A549 (cell line): ENCODE measurements at regions not wholly inside any gene's neighbourhood (a gene's known extent, or its start where the extent isn't known, plus 50 kb on each side); places are given as distances from the start of the nearest gene placed in this dataset.
A peak's percentile ranks its signal among the peaks of the same experiment; 100 is the strongest.

ENCODE experiments used
- ATAC-seq, 2 experiments: fragments of 200-7000 bp in 1 of 2; fragments of >200 bp in 1 of 2; cut with Nextera tagmentation in 1 of 2; cut with Tn5 transposase in 1 of 2; 3 replicates each; pipeline versions ENCODE4 v1.8.0 to v1.9.1; 2018 to 2020; ENCODE audit warnings: mild to moderate bottlenecking in 1 of 2, moderate library complexity in 1 of 2
- CTCF ChIA-PET: fragments of 300-600 bp; sonication (Branson Sonifier 250); formaldehyde crosslinking; extraction: SDS; loops from one replicate; lab custom pipeline; 2021; ENCODE audit warnings: antibody characterized with exemption, inconsistent platforms; lab: Yijun Ruan, JAX
- POLR2A ChIA-PET: fragments of 350-600 bp; formaldehyde crosslinking; extraction: SDS; loops from one replicate; lab custom pipeline; 2021; ENCODE audit warnings: antibody characterized with exemption, inconsistent platforms; lab: Yijun Ruan, JAX
- DNase-seq, 2 experiments: peaks; one replicate each; pipeline versions ENCODE4 v3.0.0 to v3.0.0-alpha.2; 2011 to 2016; ENCODE audit warnings: low read depth in 1 of 2, low spot score in 1 of 2
- FAIRE-seq: peaks from 2 replicates; lab custom pipeline; 2011; peaks lifted over from hg19 to GRCh38; lab: Jason Lieb, UNC
- H3K27ac ChIP-seq, 2 experiments: fragments of >200 bp; sonication (Bioruptor Twin); formaldehyde crosslinking; 3 replicates each; pipeline ENCODE4 v1.5.1; 2016 to 2017
- H3K4me1 ChIP-seq: fragments of >200 bp; sonication (Bioruptor Twin); formaldehyde crosslinking; 3 replicates; pipeline ENCODE4 v1.6.1; 2016
- H3K4me2 ChIP-seq: fragments of >200 bp; sonication (Bioruptor Twin); formaldehyde crosslinking; 3 replicates; pipeline ENCODE4 v1.6.1; 2016
- H3K4me3 ChIP-seq: fragments of >200 bp; sonication (Bioruptor Twin); formaldehyde crosslinking; 3 replicates; pipeline ENCODE4 v1.5.1; 2016
- H3K9me3 ChIP-seq: fragments of >200 bp; sonication (Bioruptor Twin); formaldehyde crosslinking; 3 replicates; pipeline ENCODE4 v1.6.1; 2016
- BCL3 ChIP-seq: fragments of >200 bp; sonication (Bioruptor Twin); formaldehyde crosslinking; IDR thresholded peaks from 3 replicates; pipeline ENCODE4 v1.6.1; 2016
- BHLHE40 ChIP-seq: IDR thresholded peaks from 2 replicates; pipeline ENCODE4 v1.6.1; 2012; ENCODE audit warnings: low read depth, low read length, inconsistent platforms
- CHD2 ChIP-seq: fragments of 150-350 bp; IDR thresholded peaks from 2 replicates; pipeline ENCODE4 v1.6.1; 2014; ENCODE audit warnings: low read length; ENCODE audit not compliant: partially characterized antibody
- EHF ChIP-seq: fragments of 250-450 bp; sonication (Bioruptor Pico); IDR thresholded peaks from 2 replicates; pipeline ENCODE4 v1.5.0; 2020; ENCODE audit warnings: mild to moderate bottlenecking
- EHMT2 ChIP-seq: fragments of 200-600 bp; sonication (generic); IDR thresholded peaks from 2 replicates; pipeline ENCODE4 v1.6.1; 2016; ENCODE audit warnings: antibody characterized with exemption, low read depth, mild to moderate bottlenecking, moderate library complexity
- ELK1 ChIP-seq: fragments of 150-350 bp; IDR thresholded peaks from 2 replicates; pipeline ENCODE4 v1.6.1; 2014; ENCODE audit warnings: low read depth, mild to moderate bottlenecking, low read length
- FOSB ChIP-seq: fragments of 250-450 bp; sonication (Bioruptor Pico); IDR thresholded peaks from 2 replicates; pipeline ENCODE4 v1.5.0; 2020; ENCODE audit warnings: mild to moderate bottlenecking, moderate library complexity
- HES2 ChIP-seq: fragments of >200 bp; sonication (Bioruptor Twin); formaldehyde crosslinking; IDR thresholded peaks from 2 replicates; pipeline ENCODE4 v1.6.1; 2016
- HEYL ChIP-seq: fragments of 250-450 bp; sonication (Bioruptor Pico); IDR thresholded peaks from 2 replicates; pipeline ENCODE4 v1.8.0; 2021; ENCODE audit warnings: mild to moderate bottlenecking, moderate library complexity
- HOXB13 ChIP-seq: fragments of 250-450 bp; sonication (Bioruptor Pico); IDR thresholded peaks from 2 replicates; pipeline ENCODE4 v1.5.0; 2020; ENCODE audit warnings: low read depth, mild to moderate bottlenecking, moderate library complexity
- HOXB5 ChIP-seq: fragments of 250-450 bp; sonication (Bioruptor Pico); IDR thresholded peaks from 2 replicates; pipeline ENCODE4 v1.5.0; 2020; ENCODE audit warnings: mild to moderate bottlenecking, moderate library complexity
- JUN ChIP-seq, 2 experiments: fragments of >200 bp; sonication (Bioruptor Twin); formaldehyde crosslinking; IDR thresholded peaks; 2 replicates in 1 of 2; 3 replicates in 1 of 2; pipeline ENCODE4 v1.6.1; 2016 to 2017
- KDM1A ChIP-seq: fragments of 200-600 bp; sonication (generic); IDR thresholded peaks from 2 replicates; pipeline ENCODE4 v1.6.1; 2016; ENCODE audit warnings: low read depth, mild to moderate bottlenecking
- MAFK ChIP-seq: fragments of 450-650 bp; IDR thresholded peaks from 2 replicates; pipeline ENCODE4 v1.6.1; 2014; ENCODE audit not compliant: partially characterized antibody
- NFE2L2 ChIP-seq: fragments of 150-350 bp; conservative IDR thresholded peaks from 2 replicates; pipeline ENCODE4 v1.6.1; 2014; ENCODE audit warnings: low read length
- NR3C1 ChIP-seq: fragments of >200 bp; sonication (Bioruptor Twin); formaldehyde crosslinking; IDR thresholded peaks from 3 replicates; pipeline ENCODE4 v1.6.1; 2017
- RNF2 ChIP-seq: fragments of 200-600 bp; sonication (generic); IDR thresholded peaks from 2 replicates; pipeline ENCODE4 v1.6.1; 2016; ENCODE audit warnings: low read depth, mild to moderate bottlenecking, antibody characterized with exemption, moderate library complexity, borderline replicate concordance
- SMC3 ChIP-seq: fragments of >200 bp; sonication (Bioruptor Twin); formaldehyde crosslinking; IDR thresholded peaks from 3 replicates; pipeline ENCODE4 v1.6.1; 2018; ENCODE audit warnings: inconsistent platforms
- TFCP2L1 ChIP-seq: fragments of 250-450 bp; sonication (Bioruptor Pico); IDR thresholded peaks from 2 replicates; pipeline ENCODE4 v1.5.0; 2021; ENCODE audit warnings: mild to moderate bottlenecking
- TP53 ChIP-seq: fragments of 250-450 bp; sonication (Bioruptor Pico); IDR thresholded peaks from 2 replicates; pipeline ENCODE4 v1.5.0; 2021; ENCODE audit warnings: mild to moderate bottlenecking, moderate library complexity
- USF2 ChIP-seq: fragments of 450-650 bp; IDR thresholded peaks from 2 replicates; pipeline ENCODE4 v1.6.1; 2014; ENCODE audit warnings: antibody characterized with exemption
- ZC3H11A ChIP-seq: fragments of 450-650 bp; IDR thresholded peaks from 2 replicates; pipeline ENCODE4 v1.6.1; 2014; ENCODE audit warnings: antibody characterized with exemption, mild to moderate bottlenecking
- ZNF302 ChIP-seq: fragments of 250-450 bp; sonication (Bioruptor Pico); IDR thresholded peaks from 2 replicates; pipeline ENCODE4 v1.9.0; 2021; ENCODE audit warnings: inconsistent platforms, mild to moderate bottlenecking, moderate library complexity
- ZSCAN20 ChIP-seq: fragments of 250-450 bp; sonication (Bioruptor Pico); IDR thresholded peaks from 2 replicates; pipeline ENCODE4 v1.8.0; 2022; ENCODE audit warnings: mild to moderate bottlenecking, moderate library complexity
- WGBS: methylation state at CpG from one replicate; pipeline ENCODE4 v1.1.6; 2017; ENCODE audit errors: missing lambda C conversion rate; 5-methylcytosine and 5-hydroxymethylcytosine counted together

GRCh38 chr14:57060276-57060955, 208.3 kb downstream of the EXOC5 start:
- H3K4me2 ChIP-seq, result no peak overlapping the region
- H3K9me3 ChIP-seq, result no peaks in the 10 kb centered on the region
- ChIA-PET CTCF (no interaction called here), POLR2A (no interaction called here)
- FAIRE-seq (no peak), DNase-seq (no peak), ATAC-seq (no peak)
- H3K27ac ChIP-seq, result no peak overlapping the region
- 62% methylated on average over 6 of the region's 6 CpGs for WGBS
- H3K4me1 ChIP-seq, result peaks cover 11% of the 10 kb centered on the region; the same call in 2 of the 3 replicates
- TF ChIP-seq BCL3 (no peak), HOXB5 (CRISPR knock-in tag) (no peak), JUN (IDR thresholded peaks at IDR 0.05) (no peak), ZSCAN20 (CRISPR knock-in tag) (no peak), HEYL (CRISPR knock-in tag) (no peak), FOSB (CRISPR knock-in tag) (no peak)
- no peak overlapping the region for H3K4me3 ChIP-seq

GRCh38 chr14:57058319-57058718, 210.4 kb downstream of the EXOC5 start:
- peak overlapping the region; percentile 43; the same call in 2 of the 3 replicates for H3K4me2 ChIP-seq
- ChIA-PET CTCF (no interaction called here), POLR2A (no interaction called here)
- no peak for ATAC-seq
- H3K27ac ChIP-seq, result no peak overlapping the region
- 72% methylated on average over 6 of the region's 7 CpGs for WGBS
- no peaks in the 10 kb centered on the region for H3K9me3 ChIP-seq
- H3K4me3 ChIP-seq, result no peak overlapping the region
- H3K4me1 ChIP-seq, result peaks cover 11% of the 10 kb centered on the region; the same call in 2 of the 3 replicates
- no peak for FAIRE-seq
- TF ChIP-seq TFCP2L1 (CRISPR knock-in tag), result no peak
- TF ChIP-seq ZNF302 (CRISPR knock-in tag), result no peak
- no peak for TF ChIP-seq EHMT2
- TF ChIP-seq NR3C1, result no peak
- no peak for TF ChIP-seq HOXB13 (CRISPR knock-in tag)
- TF ChIP-seq NFE2L2, result no peak
- TF ChIP-seq CHD2, result no peak
- TF ChIP-seq SMC3, result no peak
- TF ChIP-seq BHLHE40, result no peak
- no peak for TF ChIP-seq TP53
- TF ChIP-seq MAFK, result no peak
- no peak for TF ChIP-seq EHF
- no peak for TF ChIP-seq ZC3H11A
- no peak for TF ChIP-seq HES2
- no peak for TF ChIP-seq RNF2
- TF ChIP-seq USF2, result no peak
- no peak for TF ChIP-seq FOSB (CRISPR knock-in tag)
- TF ChIP-seq KDM1A, result no peak
- no peak for TF ChIP-seq ELK1
- DNase-seq, result no peak
